ENCODE measurements at regions not wholly inside any gene's neighbourhood (a gene's known extent, or its start where the extent isn't known, plus 50 kb on each side); places are given as distances from the start of the nearest gene placed in this dataset.

GRCh38 chr10:90604636-90605035 lies 253.2 kb downstream of the HTR7 start:
- TF ChIP-seq REST (IDR thresholded peaks at IDR 0.05) (no peak), FOXA1 (IDR thresholded peaks at IDR 0.05) (no peak), FOXA2 (IDR thresholded peaks at IDR 0.05) (no peak), YY1 (IDR thresholded peaks at IDR 0.05) (no peak), ATF3 (IDR thresholded peaks at IDR 0.05) (no peak), RAD21 (IDR thresholded peaks at IDR 0.05) (no peak), HNF4G (IDR thresholded peaks at IDR 0.05) (no peak)
- DNase-seq (ENCODE audit: low spot score), result no peak

GRCh38 chr10:90605506-90605905 lies 252.3 kb downstream of the HTR7 start:
- no peak for TF ChIP-seq ATF3 (IDR thresholded peaks at IDR 0.05)
- TF ChIP-seq RAD21 (IDR thresholded peaks at IDR 0.05), result no peak
- TF ChIP-seq MAX (IDR thresholded peaks at IDR 0.05), result no peak
- TF ChIP-seq CTCF (IDR thresholded peaks at IDR 0.05; ENCODE audit: low read depth, low read length, missing input control), result no peak
- TF ChIP-seq HNF4G (IDR thresholded peaks at IDR 0.05), result no peak
- TF ChIP-seq TAF1 (conservative IDR thresholded peaks at IDR 0.05), result no peak
- TF ChIP-seq FOXA2 (IDR thresholded peaks at IDR 0.05), result no peak
- no peak for TF ChIP-seq FOXA1 (IDR thresholded peaks at IDR 0.05)
- no peak for TF ChIP-seq GABPA (IDR thresholded peaks at IDR 0.05 in 1 of 2, conservative IDR thresholded peaks at IDR 0.05 in 1 of 2)
- TF ChIP-seq HNF4A (conservative IDR thresholded peaks at IDR 0.05), result no peak
- TF ChIP-seq NR2F2 (IDR thresholded peaks at IDR 0.05), result no peak
- TF ChIP-seq YY1 (IDR thresholded peaks at IDR 0.05), result no peak
- TF ChIP-seq REST (IDR thresholded peaks at IDR 0.05), result no peak
- TF ChIP-seq JUND (IDR thresholded peaks at IDR 0.05), result no peak
- TF ChIP-seq ZBTB33 (IDR thresholded peaks at IDR 0.05), result no peak
- no peak for TF ChIP-seq RXRA (IDR thresholded peaks at IDR 0.05)
- TF ChIP-seq EGR1 (IDR thresholded peaks at IDR 0.05; ENCODE audit: low read depth in 2 of 2), result no peak
- Histone ChIP-seq H3K36me3 (ENCODE audit: control insufficient read depth in 4 of 4, insufficient read depth in 3 of 4, low read depth in 1 of 4, low read length in 3 of 4) (no peaks in the 10 kb centered on the region), H3K4me3 (ENCODE audit: low read depth in 1 of 3, low read length in 3 of 3) (no peak overlapping the region), H3K9me3 (ENCODE audit: control insufficient read depth in 4 of 4, low read length in 3 of 4) (peaks cover 0 to 6% (median 1%) of the 10 kb centered on the region in 4 donors), H3K9ac (ENCODE audit: low read depth in 1 of 2, low read length in 2 of 2) (no peak overlapping the region), H3K4me1 (ENCODE audit: control insufficient read depth in 4 of 4, insufficient read depth in 4 of 4, low read length in 3 of 4) (no peaks in the 10 kb centered on the region), H3K27me3 (ENCODE audit: control insufficient read depth in 4 of 4, insufficient read depth in 4 of 4, low read length in 3 of 4) (no peaks in the 10 kb centered on the region), H3K27ac (ENCODE audit: low read depth in 1 of 2, low read length in 2 of 2) (no peak overlapping the region)
- no peak for DNase-seq (ENCODE audit: low spot score)
- 53% methylated on average over 3 of the region's 3 CpGs for WGBS

More at GRCh38 chr10:90604636-90605035, 253.2 kb downstream of the HTR7 start:
- Histone ChIP-seq H3K9ac (ENCODE audit: low read depth in 1 of 2, low read length in 2 of 2) (no peak overlapping the region), H3K4me1 (ENCODE audit: control insufficient read depth in 4 of 4, insufficient read depth in 4 of 4, low read length in 3 of 4) (no peaks in the 10 kb centered on the region), H3K36me3 (ENCODE audit: control insufficient read depth in 4 of 4, insufficient read depth in 3 of 4, low read depth in 1 of 4, low read length in 3 of 4) (no peaks in the 10 kb centered on the region), H3K27ac (ENCODE audit: low read depth in 1 of 2, low read length in 2 of 2) (no peak overlapping the region), H3K4me3 (ENCODE audit: low read depth in 1 of 3, low read length in 3 of 3) (no peak overlapping the region), H3K27me3 (ENCODE audit: control insufficient read depth in 4 of 4, insufficient read depth in 4 of 4, low read length in 3 of 4) (no peaks in the 10 kb centered on the region), H3K9me3 (ENCODE audit: control insufficient read depth in 4 of 4, low read length in 3 of 4) (peaks cover 0 to 6% (median 1%) of the 10 kb centered on the region in 4 donors)
